DMS79 treated with DMSO at 0.1 percent for 48 hours (cell line): ENCODE measurements at regions not wholly inside any gene's neighbourhood (a gene's known extent, or its start where the extent isn't known, plus 50 kb on each side); places are given as distances from the start of the nearest gene placed in this dataset.
"Not testable (repeated sequence)": the region's sequence is repeated elsewhere in the genome, so short reads cannot be mapped to it uniquely, and the experiment has no call there.

Experiments
- DNase-seq: peaks from one replicate; lab custom pipeline; 2025; lab: John Stamatoyannopoulos, UW

DNA sequence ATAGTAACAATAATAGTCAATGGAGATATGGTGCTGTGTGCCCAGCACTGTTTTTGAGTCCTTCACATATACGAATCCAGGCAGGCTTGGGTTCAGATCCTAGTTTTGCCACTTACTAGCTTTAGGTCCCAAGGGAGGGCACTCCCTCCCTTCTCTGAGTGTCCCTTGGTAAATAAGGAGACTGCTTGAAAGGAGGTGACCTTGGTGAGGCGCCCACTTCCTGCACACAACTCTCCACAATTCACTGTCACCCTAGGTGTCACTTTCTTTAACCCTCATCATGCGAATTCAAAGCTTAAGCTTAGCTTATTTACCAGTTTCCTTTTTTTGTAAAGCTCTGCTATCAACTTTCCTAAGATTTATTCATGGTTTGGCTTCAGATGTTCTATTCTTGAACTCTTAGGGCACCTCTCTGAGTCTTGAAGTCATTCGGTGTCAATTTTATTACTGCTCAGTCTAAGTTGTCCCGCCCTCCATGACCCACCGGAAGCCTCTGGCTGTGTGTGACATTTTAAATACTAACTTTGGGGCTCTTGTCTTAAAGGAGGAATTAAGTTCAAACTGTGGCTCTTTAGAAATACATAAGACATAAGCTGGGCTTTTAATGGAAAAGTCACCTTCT is 170.7 kb upstream of the ZNF618 start:
- DNase-seq = no peak

DNA sequence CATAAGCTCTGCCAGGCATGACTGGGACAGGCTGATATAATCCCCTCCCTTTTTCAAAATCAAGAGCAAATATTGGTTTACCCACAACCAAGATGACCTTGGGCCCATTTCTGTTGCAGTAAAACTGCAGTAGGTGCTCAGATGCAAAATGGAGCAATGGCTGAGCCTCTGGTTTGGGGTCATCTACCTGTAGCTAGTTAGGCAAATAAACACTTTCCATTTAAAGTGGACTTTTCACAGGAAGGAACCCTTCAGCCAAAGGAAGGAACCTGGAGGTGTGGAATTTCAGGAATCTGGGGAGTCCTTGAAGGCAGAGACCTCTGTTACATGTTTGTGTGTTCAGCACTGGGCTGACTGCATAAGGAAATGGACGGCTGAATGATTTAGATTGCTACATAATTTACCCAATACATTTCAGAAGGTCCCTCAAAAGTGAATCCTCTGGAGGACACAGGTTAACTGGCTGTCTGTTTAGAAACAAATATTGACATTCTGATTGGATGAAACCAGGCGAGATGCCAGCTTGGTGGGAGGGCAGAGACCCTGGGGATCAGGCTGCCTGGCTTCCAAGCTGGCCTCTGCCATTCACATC is 170.1 kb upstream of the ZNF618 start:
- DNase-seq = no peak

- no peak for DNase-seq
Observed at GRCh38 chr9:113707953-113708695, 168.0 kb upstream of the ZNF618 start.

DNA sequence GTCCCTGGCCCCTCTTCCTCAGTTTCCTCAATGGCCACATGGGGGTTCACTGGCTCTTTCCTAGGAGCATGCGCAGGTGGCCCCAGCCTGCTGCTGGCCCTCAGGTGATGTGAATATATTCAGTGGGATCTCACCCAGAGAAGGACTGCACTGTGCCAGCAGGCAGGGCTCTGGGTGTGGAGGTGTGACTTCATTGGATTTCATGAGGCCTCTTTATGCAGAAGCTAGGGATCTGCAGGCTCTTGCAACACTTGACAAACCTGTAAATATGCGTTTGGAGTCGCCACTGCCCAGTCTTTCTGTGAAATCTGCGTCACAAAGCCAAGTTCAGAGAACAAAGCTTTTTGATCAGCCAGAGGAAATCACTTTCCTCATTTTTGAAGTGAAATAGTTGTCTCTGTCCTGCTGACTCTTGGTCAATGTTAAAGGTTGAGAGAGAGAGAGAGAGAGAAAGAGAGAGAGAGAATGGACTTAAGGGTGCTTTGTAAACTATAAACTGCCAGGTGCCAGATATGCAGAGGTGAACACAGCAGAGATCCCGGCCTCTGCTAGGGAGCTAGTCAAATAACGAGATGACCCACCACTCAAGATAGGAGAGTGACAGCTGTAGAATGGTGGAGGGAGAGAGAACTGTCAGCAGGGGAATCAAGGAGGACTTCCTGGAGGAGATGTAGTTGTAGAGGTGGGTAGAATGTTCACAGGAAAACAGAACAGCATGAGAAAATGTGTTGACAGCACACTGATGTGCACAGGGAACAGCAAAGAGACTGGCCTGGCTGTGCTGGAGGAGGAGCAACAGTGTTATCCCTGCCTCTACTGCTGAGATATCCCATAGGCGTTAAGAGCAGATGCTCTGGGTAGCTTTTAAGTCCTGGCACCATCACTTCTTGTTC is 167.0 kb upstream of the ZNF618 start:
- DNase-seq = no peak

DNA sequence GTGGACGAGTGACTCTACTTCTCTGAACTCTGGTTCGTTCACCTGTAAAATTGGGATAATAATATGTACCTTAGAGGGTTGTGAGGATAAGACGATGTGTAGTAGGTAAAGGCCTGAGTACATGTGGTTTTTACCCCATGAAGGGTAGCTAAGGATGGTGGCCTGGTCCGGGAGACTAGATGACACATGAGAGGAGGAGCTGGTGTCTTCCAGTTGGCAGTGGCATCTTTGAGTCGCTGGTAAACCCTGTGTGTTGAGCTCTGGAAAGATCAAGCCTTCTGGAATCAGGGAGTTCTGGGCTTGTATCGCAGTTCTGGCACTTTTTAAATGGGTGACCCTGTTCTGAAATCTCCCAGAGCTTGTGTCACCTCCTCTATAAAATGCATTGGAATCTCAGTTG is 166.4 kb upstream of the ZNF618 start:
- DNase-seq = no peak

- DNase-seq = no peak
Observed at GRCh38 chr9:113711251-113711650, 164.9 kb upstream of the ZNF618 start.

DNA sequence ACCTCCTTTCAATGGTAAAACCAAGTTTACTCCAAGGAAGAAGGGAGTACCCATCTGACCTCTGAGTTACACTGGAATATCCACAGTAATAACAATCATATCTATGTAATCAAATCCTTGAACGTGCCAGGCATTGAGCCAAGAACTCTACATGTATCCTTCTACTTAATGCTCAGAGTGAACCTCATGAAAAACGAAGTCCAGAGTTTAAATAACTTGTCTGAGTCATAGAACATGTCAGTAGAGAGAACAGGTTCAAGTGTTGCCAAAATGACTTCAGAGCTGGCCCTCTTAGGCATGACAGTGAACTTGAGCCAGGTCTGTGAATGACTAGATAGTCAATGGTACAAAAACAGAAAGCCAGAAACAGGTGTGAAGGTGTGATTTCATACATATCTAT is 164.1 kb upstream of the ZNF618 start:
- DNase-seq = peak; percentile 15

DNA sequence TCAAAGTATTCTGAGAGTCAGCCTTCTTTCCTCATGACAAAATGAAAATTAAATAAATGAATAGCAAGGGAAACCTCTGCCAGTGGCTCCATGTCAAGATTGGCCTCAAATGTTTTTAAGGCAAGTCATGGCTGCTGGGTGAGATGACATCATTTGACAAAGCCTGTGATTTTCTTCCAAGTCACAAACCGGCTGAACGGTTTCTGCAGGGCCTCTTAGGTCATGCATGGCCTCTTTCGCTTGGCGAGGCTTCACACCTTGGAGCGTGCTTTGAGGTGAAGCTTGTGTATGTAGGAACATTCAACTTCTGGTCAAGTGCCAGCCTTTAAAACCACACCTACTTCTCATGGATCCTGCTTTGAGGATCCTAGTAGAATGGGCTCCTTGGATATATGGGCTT is 161.0 kb upstream of the ZNF618 start:
- peak; percentile 96 for DNase-seq

- DNase-seq = no peak
Observed at GRCh38 chr9:113719919-113720318, 156.2 kb upstream of the ZNF618 start.

DNA sequence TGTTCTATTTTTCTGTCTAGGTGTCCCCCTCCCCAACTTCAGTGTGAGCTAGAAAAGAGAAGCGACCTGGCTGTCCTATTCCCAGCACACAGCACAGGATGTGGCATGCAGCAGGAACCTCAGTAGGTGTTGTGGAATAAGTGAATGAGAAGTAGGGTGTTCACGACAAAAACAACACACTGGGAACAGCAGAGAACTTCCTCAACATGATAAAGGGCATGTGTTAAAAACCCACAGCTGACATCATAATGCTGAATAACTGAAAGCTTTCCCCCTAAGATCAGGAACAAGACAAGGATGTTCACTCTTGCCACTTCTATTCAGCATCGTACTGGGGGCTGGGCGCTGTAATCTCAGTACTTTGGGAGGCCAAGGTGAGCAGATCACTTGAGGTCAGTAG is 155.6 kb upstream of the ZNF618 start:
- DNase-seq = no peak

DNA sequence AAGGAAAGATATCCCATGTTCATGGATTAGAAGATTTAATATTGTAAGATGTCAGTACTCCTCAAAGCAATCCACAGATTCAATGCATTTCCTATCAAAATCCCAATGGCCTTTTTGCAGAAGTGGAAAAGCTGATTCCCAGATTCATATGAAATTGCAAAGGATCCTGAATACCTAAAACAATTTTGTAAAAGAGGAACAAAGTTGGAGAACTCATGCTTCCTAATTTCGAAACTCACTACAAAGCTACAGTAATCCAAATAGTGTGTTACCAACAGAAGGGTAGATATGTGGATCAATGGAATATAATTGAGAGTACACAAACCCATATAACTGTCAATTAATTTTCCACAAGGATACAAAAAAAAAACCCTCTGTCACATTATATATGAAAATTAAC is 154.3 kb upstream of the ZNF618 start:
- DNase-seq = no peak

DNA sequence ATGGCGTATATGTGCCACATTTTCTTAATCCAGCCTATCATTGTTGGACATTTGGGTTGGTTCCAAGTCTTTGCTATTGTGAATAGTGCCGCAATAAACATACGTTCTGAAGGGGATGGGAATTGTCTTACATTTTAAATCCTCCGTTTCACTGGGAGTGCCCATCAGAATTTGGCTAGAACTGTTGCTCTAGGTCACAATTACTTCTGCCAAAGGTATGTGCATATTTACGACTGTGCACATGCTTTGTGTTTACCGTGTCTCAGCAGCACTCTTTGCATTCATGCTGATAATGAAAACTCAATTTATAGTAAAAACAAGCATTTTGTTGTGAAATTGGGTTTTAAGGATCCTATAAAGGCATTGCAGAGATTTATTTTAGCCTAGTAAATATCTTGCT is 151.9 kb upstream of the ZNF618 start:
- no peak for DNase-seq

DNA sequence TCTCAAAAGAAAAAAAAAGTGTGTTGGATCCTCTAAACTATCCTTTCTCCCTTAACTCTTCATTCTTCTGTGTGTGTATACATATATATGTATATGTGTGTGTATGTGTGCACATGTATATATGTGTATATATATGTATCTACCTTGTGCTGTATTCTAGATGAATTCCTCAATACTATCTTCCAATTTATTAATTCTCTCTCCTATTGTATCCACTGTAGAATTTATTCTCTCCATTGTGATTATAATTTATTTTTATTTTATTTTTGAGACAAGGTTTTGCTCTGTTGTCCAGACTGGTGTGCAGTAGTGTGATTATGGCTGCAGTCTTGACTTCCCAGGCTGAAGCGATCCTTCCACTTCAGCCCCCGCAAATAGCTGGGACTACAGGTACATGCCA is 147.1 kb upstream of the ZNF618 start:
- no peak for DNase-seq

GRCh38 chr9:113734826-113735225 is 141.3 kb upstream of the ZNF618 start:
- DNase-seq = no peak

DNA sequence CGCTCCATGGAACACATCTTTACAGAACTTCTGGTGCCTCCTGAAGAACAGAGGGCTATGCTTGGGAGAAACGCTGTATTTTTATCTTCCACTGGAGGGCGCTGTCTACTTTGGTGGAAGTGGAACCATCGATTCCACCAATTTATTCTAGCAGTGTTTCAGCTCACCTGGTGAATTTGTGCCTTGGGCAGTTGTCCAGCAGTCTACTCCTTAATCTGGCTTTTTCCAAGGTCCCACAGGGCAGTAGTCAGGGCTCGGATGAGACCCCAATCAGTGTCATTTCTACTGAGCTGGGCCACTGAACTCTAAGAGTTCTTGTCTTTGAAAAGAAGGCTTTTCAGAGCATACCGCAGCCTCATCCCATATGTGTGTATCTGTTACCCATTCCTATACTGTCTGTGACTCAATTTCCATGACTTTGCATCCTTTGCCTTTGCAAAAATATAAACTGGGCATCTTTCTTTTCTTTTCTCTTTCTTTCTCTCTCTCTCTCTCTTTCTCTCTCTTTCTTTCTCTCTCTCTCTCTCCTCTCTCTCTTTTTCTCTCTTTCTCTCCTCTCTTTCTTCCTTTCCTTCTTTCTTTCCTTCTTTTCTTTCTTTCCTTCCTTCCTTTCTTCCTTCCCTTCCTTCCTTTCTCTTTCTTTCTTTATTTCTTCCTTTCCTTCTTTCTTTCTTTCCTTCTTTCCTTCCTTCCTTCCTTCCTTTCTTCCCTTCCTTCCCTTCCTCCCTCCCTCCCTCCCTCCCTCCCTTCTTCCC is 138.4 kb upstream of the ZNF618 start:
- DNase-seq = peak; percentile 38

GRCh38 chr9:113738496-113738892 is 137.6 kb upstream of the ZNF618 start:
- no peak for DNase-seq

DNA sequence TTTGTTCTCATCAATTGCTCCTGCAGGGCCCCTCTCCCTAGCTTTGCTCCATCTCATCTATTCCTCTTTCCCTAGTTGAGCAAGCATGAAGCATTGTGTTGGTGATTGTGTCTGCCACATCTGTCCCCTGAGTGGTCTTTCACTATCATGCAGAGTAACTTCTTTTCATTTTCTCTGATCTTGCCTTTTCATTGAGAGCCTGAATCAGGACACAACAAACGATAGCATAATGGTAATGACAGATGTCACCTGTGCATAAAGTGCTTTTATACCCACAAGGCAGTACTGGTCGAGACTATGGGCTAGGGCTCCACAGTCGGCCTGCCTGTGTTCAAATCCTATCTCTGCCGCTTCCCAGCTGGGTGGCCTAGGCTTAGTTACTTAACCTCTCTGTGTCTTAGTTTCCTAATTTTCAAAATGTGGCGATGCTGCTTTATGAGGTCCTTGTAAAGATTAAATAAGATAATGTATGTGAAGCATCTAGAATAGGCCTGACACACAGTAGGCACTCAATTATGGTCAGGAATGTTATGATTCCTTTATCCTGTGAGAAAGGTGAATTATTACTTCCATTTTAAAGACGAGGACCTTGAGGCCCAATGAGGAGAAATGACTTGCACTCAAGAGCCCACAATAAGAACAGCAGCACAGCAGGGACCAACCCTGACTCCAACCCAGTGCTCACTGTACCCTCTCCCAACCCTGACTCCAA is 137.1 kb upstream of the ZNF618 start:
- DNase-seq = no peak

DNA sequence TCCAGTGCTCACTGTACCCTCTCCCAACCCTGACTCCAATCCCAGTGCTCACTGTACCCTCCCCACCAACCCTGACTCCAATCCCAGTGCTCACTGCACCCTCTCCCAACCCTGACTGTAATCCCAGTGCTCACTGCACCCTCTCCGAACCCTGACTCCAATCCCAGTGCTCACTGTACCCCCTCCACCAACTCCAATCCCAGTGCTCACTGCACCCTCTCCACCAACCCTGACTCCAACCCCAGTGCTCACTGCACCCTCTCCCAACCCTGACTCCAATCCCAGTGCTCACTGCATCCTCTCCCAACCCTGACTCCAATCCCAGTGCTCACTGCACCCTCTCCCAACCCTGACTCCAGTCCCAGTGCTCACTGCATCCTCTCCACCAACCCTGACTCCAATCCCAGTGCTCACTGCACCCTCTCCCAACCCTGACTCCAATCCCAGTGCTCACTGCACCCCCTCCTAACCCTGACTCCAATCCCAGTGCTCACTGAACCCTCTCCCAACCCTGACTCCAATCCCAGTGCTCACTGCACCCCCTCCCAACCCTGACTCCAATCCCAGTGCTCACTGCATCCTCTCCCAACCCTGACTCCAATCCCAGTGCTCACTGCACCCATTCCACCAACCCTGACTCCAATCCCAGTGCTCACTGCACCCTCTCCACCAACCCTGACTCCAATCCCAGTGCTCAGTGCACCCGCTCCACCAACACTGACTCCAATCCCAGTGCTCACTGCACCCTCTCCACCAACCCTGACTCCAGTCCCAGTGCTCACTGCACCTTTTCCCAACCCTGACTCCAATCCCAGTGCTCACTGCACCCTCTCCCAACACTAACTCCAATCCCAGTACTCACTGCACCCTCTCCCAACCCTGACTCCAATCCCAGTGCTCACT is 136.3 kb upstream of the ZNF618 start:
- not testable (repeated sequence) for DNase-seq

DNA sequence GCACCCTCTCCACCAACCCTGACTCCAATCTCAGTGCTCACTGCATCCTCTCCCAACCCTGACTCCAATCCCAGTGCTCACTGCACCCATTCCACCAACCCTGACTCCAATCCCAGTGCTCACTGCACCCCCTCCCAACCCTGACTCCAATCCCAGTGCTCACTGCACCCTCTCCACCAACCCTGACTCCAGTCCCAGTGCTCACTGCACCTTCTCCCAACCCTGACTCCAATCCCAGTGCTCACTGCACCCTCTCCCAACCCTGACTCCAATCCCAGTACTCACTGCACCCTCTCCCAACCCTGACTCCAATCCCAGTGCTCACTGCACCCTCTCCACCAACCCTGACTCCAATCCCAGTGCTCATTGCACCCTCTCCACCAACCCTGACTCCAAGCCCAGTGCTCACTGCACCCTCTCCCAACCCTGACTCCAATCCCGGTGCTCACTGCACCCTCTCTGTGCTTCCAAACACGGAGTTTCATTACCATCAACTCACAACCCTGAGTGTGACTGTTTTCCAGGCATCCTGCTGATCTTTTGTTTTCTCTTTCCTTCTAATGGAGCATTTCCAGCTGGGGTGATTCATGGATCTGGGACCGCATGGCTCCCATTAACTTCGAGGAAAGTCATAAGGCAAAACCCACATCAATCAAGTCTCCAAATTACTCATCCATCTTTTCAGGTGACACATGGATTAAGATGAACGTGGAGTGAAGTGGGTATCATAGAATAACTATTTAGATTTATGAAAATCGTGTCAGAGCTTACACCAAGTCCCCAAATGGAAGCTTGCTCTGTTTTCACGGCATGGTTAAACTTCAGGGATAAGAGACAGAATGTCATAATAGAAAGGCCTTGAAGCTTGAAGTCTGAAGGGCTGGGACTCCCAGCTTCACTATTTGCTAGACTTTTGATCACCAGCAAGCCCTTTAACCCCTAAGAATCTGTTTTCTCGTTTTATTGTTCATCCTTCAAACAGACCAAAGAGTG is 135.3 kb upstream of the ZNF618 start:
- not testable (repeated sequence) for DNase-seq
